ENCODE measurements at regions not wholly inside any gene's neighbourhood (a gene's known extent, or its start where the extent isn't known, plus 50 kb on each side); places are given as distances from the start of the nearest gene placed in this dataset.

DNA sequence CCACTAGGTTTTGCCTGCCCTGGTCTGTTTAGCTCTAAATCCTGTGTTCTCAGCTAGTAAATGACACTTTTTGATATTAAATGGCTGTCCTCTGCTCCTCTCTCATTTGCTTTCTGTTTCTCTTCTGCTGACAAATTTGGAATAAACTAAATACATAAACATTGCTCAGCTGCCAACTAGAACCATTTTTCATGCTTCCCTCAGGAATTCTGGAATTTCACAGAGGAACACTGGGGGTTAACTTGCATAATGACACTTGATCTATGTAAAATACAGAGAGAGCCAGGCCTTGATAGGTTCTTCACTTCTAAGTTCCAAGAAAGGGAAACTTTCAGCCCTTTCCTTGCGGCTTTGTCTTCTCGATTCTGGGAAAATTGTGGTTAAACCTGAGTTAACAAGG is 450.6 kb upstream of the ST6GAL2 start:
- no peak for TF ChIP-seq GATA2 (IDR thresholded peaks at IDR 0.05; ENCODE audit: low read depth, low read length)
- no peak for TF ChIP-seq GATA3 (IDR thresholded peaks at IDR 0.05; ENCODE audit: low read depth, low read length)

DNA sequence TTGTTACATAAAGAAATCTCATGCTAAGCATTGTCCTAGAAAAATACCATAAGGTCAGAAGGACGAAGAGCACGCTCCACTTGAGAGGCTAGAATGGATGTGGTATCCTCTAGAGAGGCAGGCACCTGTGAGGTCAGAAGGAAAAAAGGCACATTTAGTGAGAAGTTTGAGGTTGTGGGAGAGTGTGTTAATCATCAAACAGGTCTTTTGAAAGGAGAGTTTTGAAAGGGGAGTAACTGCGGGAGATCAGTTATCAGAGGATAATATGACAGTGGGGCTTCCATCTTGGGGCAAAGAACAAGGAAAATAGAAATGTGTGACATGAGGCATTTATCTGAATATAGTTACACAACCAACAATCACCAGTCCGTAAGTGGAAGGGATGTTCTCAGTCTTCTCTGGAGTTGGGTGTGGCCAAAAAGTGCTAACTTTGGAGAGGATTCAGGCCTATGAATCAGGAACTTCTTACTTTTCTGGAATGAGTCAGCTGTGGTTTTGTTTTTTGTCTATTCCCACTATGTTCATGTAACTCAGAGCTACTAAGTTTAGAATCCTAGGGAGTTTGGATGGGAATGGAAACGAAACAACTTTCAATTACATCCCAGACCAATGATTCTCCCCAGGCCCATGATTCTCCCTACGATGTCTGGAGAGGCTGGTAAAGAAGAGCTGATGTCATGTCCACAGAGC is 451.4 kb upstream of the ST6GAL2 start:
- TF ChIP-seq GATA3 (IDR thresholded peaks at IDR 0.05; ENCODE audit: low read depth, low read length) (no peak), GATA2 (IDR thresholded peaks at IDR 0.05; ENCODE audit: low read depth, low read length) (no peak)

GRCh38 chr2:107338059-107338458 is 452.1 kb upstream of the ST6GAL2 start:
- TF ChIP-seq GATA3 (IDR thresholded peaks at IDR 0.05; ENCODE audit: low read depth, low read length): no peak
- TF ChIP-seq GATA2 (IDR thresholded peaks at IDR 0.05; ENCODE audit: low read depth, low read length): no peak

DNA sequence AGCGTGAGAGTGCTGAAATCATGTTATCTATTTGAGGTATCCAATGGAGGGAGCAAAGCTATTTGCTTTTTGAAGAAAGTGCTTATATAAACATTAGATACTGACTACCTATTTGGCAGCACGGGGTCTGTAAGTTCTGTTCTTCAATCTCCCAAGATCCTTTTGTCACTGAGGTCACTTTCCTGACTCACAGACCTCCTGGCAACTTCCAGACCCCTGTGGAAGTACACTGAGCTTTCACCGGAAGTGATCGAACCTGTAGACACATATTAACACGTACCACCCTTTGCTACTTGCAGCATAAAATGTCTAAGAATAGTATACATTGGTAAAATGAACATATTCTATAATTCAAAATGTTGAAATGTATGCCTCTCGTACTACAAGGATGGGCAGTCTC is 452.6 kb upstream of the ST6GAL2 start:
- no peak for TF ChIP-seq GATA2 (IDR thresholded peaks at IDR 0.05; ENCODE audit: low read depth, low read length)
- TF ChIP-seq GATA3 (IDR thresholded peaks at IDR 0.05; ENCODE audit: low read depth, low read length): no peak

DNA sequence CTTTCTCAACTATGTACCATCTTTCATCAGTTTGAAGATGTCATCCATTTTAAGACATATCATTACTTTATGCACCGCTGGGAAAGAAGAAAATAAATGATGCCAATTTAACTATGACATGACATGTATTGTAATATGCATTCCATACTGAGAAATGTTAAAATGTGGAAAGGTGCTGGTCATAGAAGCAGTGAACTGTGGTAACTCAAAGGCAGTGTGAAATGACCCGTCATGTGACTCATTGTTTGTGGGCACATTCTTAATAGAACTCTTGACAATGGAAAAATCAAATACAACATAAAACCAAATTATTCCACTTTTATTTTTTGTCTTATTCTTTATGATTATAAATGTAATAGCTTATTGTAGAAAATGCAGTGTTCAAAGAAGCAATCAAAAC is 455.0 kb upstream of the ST6GAL2 start:
- TF ChIP-seq GATA2 (IDR thresholded peaks at IDR 0.05; ENCODE audit: low read depth, low read length) (no peak), GATA3 (IDR thresholded peaks at IDR 0.05; ENCODE audit: low read depth, low read length) (no peak)

GRCh38 chr2:107349329-107349728 is 463.4 kb upstream of the ST6GAL2 start:
- no peak for TF ChIP-seq GATA2 (IDR thresholded peaks at IDR 0.05; ENCODE audit: low read depth, low read length)

- peak; percentile 50; the same call in 1 of the 2 replicates for TF ChIP-seq GATA2 (IDR thresholded peaks at IDR 0.05; ENCODE audit: low read depth, low read length)
- no peak for TF ChIP-seq GATA3 (IDR thresholded peaks at IDR 0.05; ENCODE audit: low read depth, low read length)
Observed at GRCh38 chr2:107354175-107354574, 468.2 kb upstream of the ST6GAL2 start.

DNA sequence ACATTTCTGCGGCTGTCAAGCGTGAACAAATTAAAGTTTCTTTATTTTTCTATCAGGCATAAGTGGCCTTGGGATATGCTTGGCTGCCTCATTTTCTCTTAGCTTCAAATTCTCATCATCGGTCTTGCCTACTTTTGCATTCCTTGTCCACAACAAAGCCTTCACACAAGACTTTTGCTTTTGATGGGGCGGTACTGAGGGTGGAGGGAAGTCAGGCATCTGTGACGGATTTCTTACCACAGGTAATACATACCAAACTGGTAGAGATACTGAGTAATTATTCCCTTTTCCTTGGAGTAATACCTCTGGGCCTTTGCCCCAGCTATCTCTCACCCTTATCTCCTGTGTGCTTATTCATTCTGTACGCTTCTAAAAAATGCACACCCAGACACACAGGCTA is 468.3 kb upstream of the RGPD4 start:
- TF ChIP-seq GATA2 (IDR thresholded peaks at IDR 0.05; ENCODE audit: low read depth, low read length) (no peak), GATA3 (IDR thresholded peaks at IDR 0.05; ENCODE audit: low read depth, low read length) (no peak)

- no peak for TF ChIP-seq GATA3 (IDR thresholded peaks at IDR 0.05; ENCODE audit: low read depth, low read length)
- TF ChIP-seq GATA2 (IDR thresholded peaks at IDR 0.05; ENCODE audit: low read depth, low read length): no peak
Observed at GRCh38 chr2:107359021-107359420, 467.7 kb upstream of the RGPD4 start.

DNA sequence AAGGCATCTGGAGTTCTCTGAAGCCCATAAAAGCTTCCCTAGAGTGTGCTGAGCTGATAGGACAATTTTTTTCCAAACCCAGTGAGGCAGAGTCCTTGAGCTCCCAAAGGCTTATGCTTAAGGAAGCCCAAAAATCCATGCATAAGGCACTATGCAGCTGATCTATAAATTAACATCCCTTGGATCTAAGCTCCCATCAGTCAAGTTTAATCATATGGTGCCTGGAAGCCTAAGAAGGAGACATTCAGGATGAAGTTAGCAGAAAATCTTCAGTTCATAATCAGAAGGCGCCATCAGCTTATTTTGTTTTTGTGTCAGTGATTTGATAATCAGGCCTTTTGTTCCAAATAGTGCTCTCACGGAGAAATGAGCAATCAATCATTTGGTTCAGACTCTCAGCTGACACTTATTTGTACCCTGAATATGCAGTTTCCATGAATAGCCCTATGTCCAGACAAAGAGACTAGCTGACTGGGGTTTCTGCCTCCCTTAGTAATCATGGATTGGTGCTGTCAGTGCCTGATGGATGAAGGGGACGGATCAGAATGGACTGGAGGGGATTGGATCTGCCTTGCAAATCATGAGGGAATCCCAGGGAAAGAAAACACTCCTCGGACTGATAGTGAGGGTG is 464.8 kb upstream of the RGPD4 start:
- no peak for TF ChIP-seq GATA3 (IDR thresholded peaks at IDR 0.05; ENCODE audit: low read depth, low read length)
- no peak for TF ChIP-seq GATA2 (IDR thresholded peaks at IDR 0.05; ENCODE audit: low read depth, low read length)

DNA sequence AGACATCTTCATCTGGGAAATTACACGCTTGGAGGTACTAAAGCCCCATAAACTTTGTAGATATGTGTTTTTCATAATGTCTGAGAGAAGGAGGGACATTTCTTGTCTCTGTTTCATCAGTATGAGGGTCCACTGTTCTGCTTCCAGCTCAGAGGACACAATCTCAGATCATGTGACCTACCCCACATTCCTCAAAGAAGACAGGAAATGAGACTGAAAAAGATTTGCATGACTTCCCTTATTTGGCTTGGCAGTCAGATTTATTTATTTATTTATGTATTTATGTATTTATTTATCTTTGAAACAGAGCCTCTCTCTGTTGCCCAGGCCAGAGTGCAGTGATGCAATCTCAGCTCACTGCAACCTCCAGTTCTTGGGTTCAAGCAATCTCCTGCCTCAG is 463.7 kb upstream of the RGPD4 start:
- TF ChIP-seq GATA3 (IDR thresholded peaks at IDR 0.05; ENCODE audit: low read depth, low read length): no peak
- TF ChIP-seq GATA2 (IDR thresholded peaks at IDR 0.05; ENCODE audit: low read depth, low read length): no peak

DNA sequence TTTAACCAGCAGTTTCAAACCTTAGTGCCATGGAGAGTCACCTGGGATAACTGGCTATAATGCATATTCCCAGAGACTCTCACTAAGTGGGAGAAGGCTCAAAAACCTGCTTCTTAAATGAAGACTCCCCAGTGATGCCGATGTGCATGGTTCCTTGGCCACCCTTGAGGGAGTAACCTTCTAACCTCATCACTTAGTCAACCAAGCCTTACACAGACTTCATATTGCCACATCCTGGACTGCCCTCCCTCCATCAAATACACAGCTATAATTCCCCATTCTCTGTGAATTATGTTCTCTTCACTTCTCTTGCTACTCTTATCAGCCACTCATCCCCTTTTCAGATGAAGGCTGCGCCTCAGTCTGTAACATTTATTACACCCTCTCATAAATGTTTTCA is 462.9 kb upstream of the RGPD4 start:
- TF ChIP-seq GATA3 (IDR thresholded peaks at IDR 0.05; ENCODE audit: low read depth, low read length) (no peak), GATA2 (IDR thresholded peaks at IDR 0.05; ENCODE audit: low read depth, low read length) (no peak)

- TF ChIP-seq GATA2 (IDR thresholded peaks at IDR 0.05; ENCODE audit: low read depth, low read length) (no peak), GATA3 (IDR thresholded peaks at IDR 0.05; ENCODE audit: low read depth, low read length) (no peak)
Observed at GRCh38 chr2:107364361-107364950, 462.2 kb upstream of the RGPD4 start.

GRCh38 chr2:107374249-107374648 is 452.4 kb upstream of the RGPD4 start:
- TF ChIP-seq GATA2 (IDR thresholded peaks at IDR 0.05; ENCODE audit: low read depth, low read length) (no peak), GATA3 (IDR thresholded peaks at IDR 0.05; ENCODE audit: low read depth, low read length) (no peak)

DNA sequence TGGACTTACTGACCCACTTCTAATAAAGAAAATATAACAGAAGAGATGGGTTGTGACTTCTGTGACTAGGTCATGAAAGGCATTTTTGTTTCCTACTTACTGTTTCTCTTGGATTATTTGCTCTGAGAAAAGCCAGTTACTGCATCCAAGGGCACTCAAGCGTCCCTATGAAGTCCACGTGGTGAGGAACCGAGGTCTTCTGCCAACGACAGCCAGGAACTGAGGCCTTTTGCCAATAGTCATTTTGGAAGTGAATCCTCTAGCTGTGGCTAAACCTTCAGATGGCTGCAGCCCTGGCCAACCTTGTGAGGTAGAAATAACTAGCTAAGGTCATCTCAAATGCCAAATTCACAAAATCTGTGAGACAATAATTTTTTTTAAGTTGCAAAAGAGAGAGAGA is 449.8 kb upstream of the RGPD4 start:
- TF ChIP-seq GATA3 (IDR thresholded peaks at IDR 0.05; ENCODE audit: low read depth, low read length) (no peak), GATA2 (IDR thresholded peaks at IDR 0.05; ENCODE audit: low read depth, low read length) (no peak)

Data from SH-SY5Y (cell line).